ENCODE measurements at regions not wholly inside any gene's neighbourhood (a gene's known extent, or its start where the extent isn't known, plus 50 kb on each side); places are given as distances from the start of the nearest gene placed in this dataset.

DNA sequence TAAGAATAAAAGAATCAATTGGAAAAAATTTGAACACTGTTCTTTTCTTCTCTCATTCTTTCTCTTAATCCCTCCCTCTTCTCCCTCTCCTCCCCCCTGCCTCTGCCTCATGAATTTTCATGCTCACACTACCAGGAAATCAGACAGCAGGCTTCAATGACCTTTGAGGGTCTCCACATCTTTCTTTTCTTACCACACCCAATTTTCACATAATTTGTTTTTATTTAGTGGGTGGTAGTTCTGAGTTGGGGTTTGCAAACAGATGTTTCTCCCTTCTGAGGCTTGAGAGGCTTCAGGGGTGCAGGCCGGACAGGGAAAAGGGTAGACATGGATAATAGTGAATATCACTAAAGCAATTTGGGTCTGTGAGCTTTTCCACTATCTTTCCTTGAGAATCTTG lies 95.5 kb downstream of the SPATA19 start:
- TF ChIP-seq EZH2phosphoT487 (IDR thresholded peaks at IDR 0.05) (no peak), EZH2 (IDR thresholded peaks at IDR 0.05) (no peak)
- TF ChIP-seq, protein P1, sequence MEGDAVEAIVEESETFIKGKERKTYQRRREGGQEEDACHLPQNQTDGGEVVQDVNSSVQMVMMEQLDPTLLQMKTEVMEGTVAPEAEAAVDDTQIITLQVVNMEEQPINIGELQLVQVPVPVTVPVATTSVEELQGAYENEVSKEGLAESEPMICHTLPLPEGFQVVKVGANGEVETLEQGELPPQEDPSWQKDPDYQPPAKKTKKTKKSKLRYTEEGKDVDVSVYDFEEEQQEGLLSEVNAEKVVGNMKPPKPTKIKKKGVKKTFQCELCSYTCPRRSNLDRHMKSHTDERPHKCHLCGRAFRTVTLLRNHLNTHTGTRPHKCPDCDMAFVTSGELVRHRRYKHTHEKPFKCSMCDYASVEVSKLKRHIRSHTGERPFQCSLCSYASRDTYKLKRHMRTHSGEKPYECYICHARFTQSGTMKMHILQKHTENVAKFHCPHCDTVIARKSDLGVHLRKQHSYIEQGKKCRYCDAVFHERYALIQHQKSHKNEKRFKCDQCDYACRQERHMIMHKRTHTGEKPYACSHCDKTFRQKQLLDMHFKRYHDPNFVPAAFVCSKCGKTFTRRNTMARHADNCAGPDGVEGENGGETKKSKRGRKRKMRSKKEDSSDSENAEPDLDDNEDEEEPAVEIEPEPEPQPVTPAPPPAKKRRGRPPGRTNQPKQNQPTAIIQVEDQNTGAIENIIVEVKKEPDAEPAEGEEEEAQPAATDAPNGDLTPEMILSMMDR (IDR thresholded peaks at IDR 0.05) = no peak

Measured in neural progenitor cell (in vitro differentiated cells).